ENCODE measurements at regions not wholly inside any gene's neighbourhood (a gene's known extent, or its start where the extent isn't known, plus 50 kb on each side); places are given as distances from the start of the nearest gene placed in this dataset.

DNA sequence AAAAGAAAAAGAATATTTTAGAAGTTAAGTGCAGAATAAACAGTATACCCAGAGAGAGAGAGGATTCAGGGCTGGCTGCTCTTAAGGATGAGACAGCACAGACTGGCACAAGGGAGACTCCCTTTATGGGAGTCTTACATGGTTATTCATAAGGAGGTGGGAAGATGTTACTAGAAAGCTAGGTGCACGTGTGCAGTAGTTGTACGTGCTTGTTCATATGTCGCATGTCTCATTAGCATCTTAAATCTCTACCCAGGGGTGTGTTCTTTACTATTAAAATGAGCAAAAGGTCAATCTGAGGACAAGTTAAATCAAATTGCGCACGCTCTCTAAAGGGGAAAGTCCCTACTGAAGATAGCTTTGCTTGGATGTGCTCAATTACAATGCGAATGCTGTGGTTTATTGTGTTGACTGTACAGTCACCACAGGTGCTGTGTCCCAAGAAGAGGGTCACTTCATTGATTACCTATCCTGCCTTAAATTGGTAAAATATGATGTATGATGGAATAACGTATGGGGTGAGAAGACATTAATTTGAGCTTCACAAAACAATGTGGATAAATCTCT is 368.0 kb upstream of the SPHKAP start:
- TF ChIP-seq EZH2phosphoT487 (IDR thresholded peaks at IDR 0.05; ENCODE audit: borderline replicate concordance), result no peak
- TF ChIP-seq CTCF (conservative IDR thresholded peaks at IDR 0.05; ENCODE audit: low read length), result no peak

All from Loucy (cell line).